WTC11 (cell line): ENCODE measurements at regions not wholly inside any gene's neighbourhood (a gene's known extent, or its start where the extent isn't known, plus 50 kb on each side); places are given as distances from the start of the nearest gene placed in this dataset.

ENCODE experiments used
- ATF3 ChIP-seq: sonication (generic); formaldehyde crosslinking; conservative IDR thresholded peaks from 2 replicates; pipeline ENCODE4 v1.8.1; 2022; ENCODE audit warnings: mild to moderate bottlenecking, missing genetic modification reagents
- CTCF ChIP-seq: fragments of 200-600 bp; IDR thresholded peaks from 2 replicates; pipeline ENCODE4 v1.8.0; 2022; ENCODE audit warnings: antibody characterized with exemption
- ESRRA ChIP-seq: sonication (generic); formaldehyde crosslinking; IDR thresholded peaks from 2 replicates; pipeline ENCODE4 v1.8.1; 2022; ENCODE audit warnings: mild to moderate bottlenecking, missing genetic modification reagents, borderline replicate concordance
- HMGA2 ChIP-seq: fragments of 250-450 bp; sonication (Bioruptor Pico); IDR thresholded peaks from 2 replicates; pipeline ENCODE4 v1.4.0; 2021; ENCODE audit warnings: mild to moderate bottlenecking, moderate library complexity
- NFYB ChIP-seq: sonication (generic); formaldehyde crosslinking; conservative IDR thresholded peaks from 2 replicates; pipeline ENCODE4 v1.8.0; 2022; ENCODE audit warnings: low read depth, missing genetic modification reagents
- NR2C2 ChIP-seq: sonication (generic); formaldehyde crosslinking; IDR thresholded peaks from 2 replicates; pipeline ENCODE4 v1.8.0; 2022; ENCODE audit warnings: mild to moderate bottlenecking, missing genetic modification reagents
- SP1 ChIP-seq: sonication (generic); formaldehyde crosslinking; conservative IDR thresholded peaks from 2 replicates; pipeline ENCODE4 v1.8.1; 2022; ENCODE audit warnings: missing genetic modification reagents

GRCh38 chr2:57126410-57126809, 920.2 kb upstream of the VRK2 start:
- TF ChIP-seq CTCF (no peak), NFYB (CRISPR knock-in tag) (no peak), ESRRA (CRISPR knock-in tag) (no peak), HMGA2 (CRISPR knock-in tag) (no peak), SP1 (no peak), NR2C2 (CRISPR knock-in tag) (no peak), ATF3 (CRISPR knock-in tag) (no peak)
